ENCODE measurements at regions not wholly inside any gene's neighbourhood (a gene's known extent, or its start where the extent isn't known, plus 50 kb on each side); places are given as distances from the start of the nearest gene placed in this dataset.

GRCh38 chrX:148268673-148269072 is 231.7 kb upstream of the AFF2 start:
- TF ChIP-seq CTCF (IDR thresholded peaks at IDR 0.05; ENCODE audit: low read length) (no peak), EZH2 (IDR thresholded peaks at IDR 0.05; ENCODE audit: borderline replicate concordance, low read length) (no peak)
- H3K4me1 ChIP-seq (ENCODE audit: insufficient read depth, low read length, severe bottlenecking), result no peaks in the 10 kb centered on the region
- no peak overlapping the region for H3K4me3 ChIP-seq (ENCODE audit: low read depth, low read length, poor library complexity, severe bottlenecking)
- H3K36me3 ChIP-seq (ENCODE audit: insufficient read depth, low read length), result no peaks in the 10 kb centered on the region
- no peaks in the 10 kb centered on the region for H3F3A ChIP-seq (ENCODE audit: insufficient read depth, low read length)
- H3K9me2 ChIP-seq (ENCODE audit: low read depth, low read length), result no peaks in the 10 kb centered on the region
- H4K20me1 ChIP-seq (ENCODE audit: insufficient read depth, low read length), result no peaks in the 10 kb centered on the region
- H3K9me3 ChIP-seq (ENCODE audit: low read length), result no peaks in the 10 kb centered on the region
- H3K4me2 ChIP-seq (ENCODE audit: low read length), result no peak overlapping the region
- H2AFZ ChIP-seq (ENCODE audit: low read length), result no peak overlapping the region
- H3K27me3 ChIP-seq (ENCODE audit: insufficient read depth, low read length), result no peaks in the 10 kb centered on the region
- H3K9ac ChIP-seq (ENCODE audit: low read length), result no peak overlapping the region
- no peak overlapping the region for H3K27ac ChIP-seq (ENCODE audit: low read depth, low read length, poor library complexity, severe bottlenecking)
- H3K79me2 ChIP-seq (ENCODE audit: insufficient read depth, low read length), result no peaks in the 10 kb centered on the region

- H3K27ac ChIP-seq (ENCODE audit: low read depth, low read length, poor library complexity, severe bottlenecking), result no peak overlapping the region
- H3K4me3 ChIP-seq (ENCODE audit: low read depth, low read length, poor library complexity, severe bottlenecking), result no peak overlapping the region
- no peaks in the 10 kb centered on the region for H3F3A ChIP-seq (ENCODE audit: insufficient read depth, low read length)
- H4K20me1 ChIP-seq (ENCODE audit: insufficient read depth, low read length), result no peaks in the 10 kb centered on the region
- no peaks in the 10 kb centered on the region for H3K36me3 ChIP-seq (ENCODE audit: insufficient read depth, low read length)
- no peaks in the 10 kb centered on the region for H3K4me1 ChIP-seq (ENCODE audit: insufficient read depth, low read length, severe bottlenecking)
- no peak overlapping the region for H2AFZ ChIP-seq (ENCODE audit: low read length)
- no peaks in the 10 kb centered on the region for H3K9me3 ChIP-seq (ENCODE audit: low read length)
- no peaks in the 10 kb centered on the region for H3K79me2 ChIP-seq (ENCODE audit: insufficient read depth, low read length)
- no peaks in the 10 kb centered on the region for H3K9me2 ChIP-seq (ENCODE audit: low read depth, low read length)
- TF ChIP-seq CTCF (IDR thresholded peaks at IDR 0.05; ENCODE audit: low read length) (no peak), EZH2 (IDR thresholded peaks at IDR 0.05; ENCODE audit: borderline replicate concordance, low read length) (no peak)
- H3K9ac ChIP-seq (ENCODE audit: low read length), result no peak overlapping the region
- H3K4me2 ChIP-seq (ENCODE audit: low read length), result no peak overlapping the region
- no peaks in the 10 kb centered on the region for H3K27me3 ChIP-seq (ENCODE audit: insufficient read depth, low read length)
These were observed 230.9 kb upstream of the AFF2 start for GRCh38 chrX:148269513-148269912.

- H4K20me1 ChIP-seq (ENCODE audit: insufficient read depth, low read length), result no peaks in the 10 kb centered on the region
- H3K4me1 ChIP-seq (ENCODE audit: insufficient read depth, low read length, severe bottlenecking), result no peaks in the 10 kb centered on the region
- no peaks in the 10 kb centered on the region for H3F3A ChIP-seq (ENCODE audit: insufficient read depth, low read length)
- H3K4me3 ChIP-seq (ENCODE audit: low read depth, low read length, poor library complexity, severe bottlenecking), result no peak overlapping the region
- H3K27me3 ChIP-seq (ENCODE audit: insufficient read depth, low read length), result no peaks in the 10 kb centered on the region
- H3K4me2 ChIP-seq (ENCODE audit: low read length), result no peak overlapping the region
- H3K27ac ChIP-seq (ENCODE audit: low read depth, low read length, poor library complexity, severe bottlenecking), result no peak overlapping the region
- no peaks in the 10 kb centered on the region for H3K9me2 ChIP-seq (ENCODE audit: low read depth, low read length)
- H3K9ac ChIP-seq (ENCODE audit: low read length), result no peak overlapping the region
- no peaks in the 10 kb centered on the region for H3K36me3 ChIP-seq (ENCODE audit: insufficient read depth, low read length)
- H2AFZ ChIP-seq (ENCODE audit: low read length), result no peak overlapping the region
- no peaks in the 10 kb centered on the region for H3K9me3 ChIP-seq (ENCODE audit: low read length)
- TF ChIP-seq EZH2 (IDR thresholded peaks at IDR 0.05; ENCODE audit: borderline replicate concordance, low read length) (no peak), CTCF (IDR thresholded peaks at IDR 0.05; ENCODE audit: low read length) (no peak)
- H3K79me2 ChIP-seq (ENCODE audit: insufficient read depth, low read length), result no peaks in the 10 kb centered on the region
These were observed 229.9 kb upstream of the AFF2 start for GRCh38 chrX:148270499-148270898.

Data from OCI-LY1 (cell line).